NCI-H510A (cell line): ENCODE measurements at regions not wholly inside any gene's neighbourhood (a gene's known extent, or its start where the extent isn't known, plus 50 kb on each side); places are given as distances from the start of the nearest gene placed in this dataset.
"Not testable (repeated sequence)": the region's sequence is repeated elsewhere in the genome, so short reads cannot be mapped to it uniquely, and the experiment has no call there.

Experiments
- DNase-seq: peaks from one replicate; lab custom pipeline; 2025; lab: John Stamatoyannopoulos, UW

GRCh38 chr11:71638801-71639519 lies 56.3 kb upstream of the KRTAP5-11 start:
- DNase-seq, result not testable (repeated sequence)

- DNase-seq, result not testable (repeated sequence)
These were observed 56.8 kb upstream of the KRTAP5-11 start for GRCh38 chr11:71639520-71639849.

- not testable (repeated sequence) for DNase-seq
These were observed 57.2 kb upstream of the KRTAP5-11 start for GRCh38 chr11:71639916-71640315.

GRCh38 chr11:71647078-71647477 lies 64.4 kb upstream of the KRTAP5-11 start:
- DNase-seq, result not testable (repeated sequence)

DNA sequence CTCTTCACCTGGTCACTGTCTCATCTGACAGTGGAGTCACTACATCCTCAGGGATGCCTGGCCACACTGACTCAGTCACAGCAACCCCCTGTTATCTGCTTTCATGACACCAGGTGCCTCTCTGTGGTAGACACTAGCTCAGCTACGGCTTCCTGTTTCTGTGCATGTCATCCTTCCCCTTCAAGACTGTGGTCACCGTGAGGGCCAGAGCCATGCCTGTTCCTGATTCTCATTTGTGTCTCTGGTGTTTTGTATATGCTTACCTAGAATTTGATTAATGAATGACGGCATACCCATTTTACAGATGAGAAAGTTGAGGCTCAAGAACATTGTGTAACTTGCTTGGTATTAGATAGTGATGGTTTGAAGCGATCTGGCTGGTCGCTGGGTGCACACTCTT lies 70.3 kb upstream of the KRTAP5-11 start:
- not testable (repeated sequence) for DNase-seq

DNA sequence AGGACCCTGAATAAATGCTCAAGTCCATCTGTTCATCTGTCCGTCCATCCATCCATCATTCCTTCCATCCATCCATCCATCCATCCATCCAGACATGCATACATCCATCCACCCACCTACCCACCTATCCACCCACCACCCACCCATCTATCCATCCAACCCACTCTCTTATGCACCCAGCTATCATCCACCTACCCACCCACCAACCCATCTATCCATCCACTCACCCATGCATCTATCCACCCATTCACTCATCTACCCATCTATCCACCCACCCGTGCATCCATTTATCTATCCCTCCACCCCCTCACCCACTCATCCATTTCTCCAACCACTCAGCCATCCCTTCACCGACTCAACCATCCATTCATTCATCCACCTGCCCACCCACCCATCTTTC lies 71.7 kb upstream of the KRTAP5-11 start:
- not testable (repeated sequence) for DNase-seq

DNA sequence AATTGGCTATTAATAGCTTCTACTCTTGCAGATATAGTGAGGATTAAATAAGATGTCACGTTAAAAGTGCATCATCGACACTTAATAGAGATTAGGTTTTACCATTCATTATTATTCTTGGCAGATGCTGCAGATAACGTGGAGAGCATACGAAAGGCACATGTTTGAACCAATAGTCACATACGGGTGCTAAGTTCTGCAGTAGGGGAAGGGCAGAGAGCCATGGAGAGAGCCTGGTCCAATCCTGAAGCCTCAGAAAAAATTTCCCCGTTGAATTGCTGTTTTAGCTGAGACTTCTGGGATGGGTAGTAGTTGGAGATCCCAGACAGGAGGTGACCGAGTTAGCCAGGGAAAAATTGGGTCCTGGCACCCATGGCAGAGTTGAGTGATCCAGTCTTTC lies 72.4 kb upstream of the KRTAP5-11 start:
- not testable (repeated sequence) for DNase-seq

- not testable (repeated sequence) for DNase-seq
These were observed 73.8 kb upstream of the KRTAP5-11 start for GRCh38 chr11:71656513-71656912.

GRCh38 chr11:71664941-71665340 lies 82.3 kb upstream of the KRTAP5-11 start:
- not testable (repeated sequence) for DNase-seq

GRCh38 chr11:71698110-71698509 lies 115.4 kb upstream of the KRTAP5-11 start:
- DNase-seq, result not testable (repeated sequence)

- not testable (repeated sequence) for DNase-seq
These were observed 116.3 kb upstream of the KRTAP5-11 start for GRCh38 chr11:71698961-71699360.

GRCh38 chr11:71701435-71702291 lies 119.0 kb upstream of the KRTAP5-11 start:
- DNase-seq, result not testable (repeated sequence)

DNA sequence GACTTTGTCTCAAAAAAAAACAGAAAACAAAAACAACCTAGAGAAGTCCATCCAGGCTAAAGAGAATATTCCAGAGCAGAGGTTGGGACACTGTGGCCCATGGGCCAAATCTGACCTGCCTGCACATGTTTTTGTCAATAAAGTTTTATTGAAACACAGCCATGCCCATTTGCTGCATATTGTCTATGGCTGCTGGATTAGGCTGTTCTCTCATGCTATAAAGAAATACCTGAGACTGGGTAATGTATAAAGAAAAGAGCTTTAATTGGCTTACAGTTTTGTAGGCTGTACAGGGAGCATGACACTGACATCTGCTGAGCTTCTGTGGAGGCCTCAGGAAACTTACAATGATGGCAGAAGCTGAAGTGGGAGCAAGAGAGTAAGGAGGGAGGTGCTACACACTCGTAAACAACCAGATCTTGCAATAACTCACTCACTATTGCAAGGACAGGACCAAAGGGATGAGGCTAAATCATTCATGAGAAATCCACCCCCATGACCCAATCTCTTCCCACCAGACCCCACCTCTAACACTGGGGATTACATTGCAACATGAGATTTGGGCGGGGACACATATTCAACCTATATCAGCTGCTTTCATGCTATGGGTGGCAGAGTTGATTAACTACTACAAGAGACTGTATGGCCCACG lies 122.5 kb upstream of the KRTAP5-11 start:
- not testable (repeated sequence) for DNase-seq

- DNase-seq, result not testable (repeated sequence)
These were observed 123.2 kb upstream of the KRTAP5-11 start for GRCh38 chr11:71705738-71706432.

DNA sequence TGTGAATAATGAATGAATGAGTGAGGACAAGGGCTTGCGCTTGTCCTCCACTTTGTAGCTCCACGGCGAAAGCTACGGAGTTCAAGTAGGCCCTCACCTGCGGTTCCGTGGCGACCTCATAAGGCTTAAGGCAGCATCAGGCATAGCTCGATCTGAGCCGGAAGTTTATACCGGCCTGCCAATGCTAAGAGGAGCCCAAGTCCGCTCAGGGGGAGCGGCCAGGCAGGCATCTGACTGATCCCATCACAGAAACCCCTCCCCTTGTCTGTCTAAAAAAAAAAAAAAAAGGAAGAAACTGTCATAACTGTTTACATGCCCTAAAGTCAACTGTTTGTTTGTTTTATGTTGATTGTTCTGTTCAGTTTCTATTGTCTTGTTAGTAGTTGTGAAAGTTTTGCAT lies 124.4 kb upstream of the KRTAP5-11 start:
- not testable (repeated sequence) for DNase-seq

- not testable (repeated sequence) for DNase-seq
These were observed 123.5 kb upstream of the DEFB108B start for GRCh38 chr11:71709541-71709940.

DNA sequence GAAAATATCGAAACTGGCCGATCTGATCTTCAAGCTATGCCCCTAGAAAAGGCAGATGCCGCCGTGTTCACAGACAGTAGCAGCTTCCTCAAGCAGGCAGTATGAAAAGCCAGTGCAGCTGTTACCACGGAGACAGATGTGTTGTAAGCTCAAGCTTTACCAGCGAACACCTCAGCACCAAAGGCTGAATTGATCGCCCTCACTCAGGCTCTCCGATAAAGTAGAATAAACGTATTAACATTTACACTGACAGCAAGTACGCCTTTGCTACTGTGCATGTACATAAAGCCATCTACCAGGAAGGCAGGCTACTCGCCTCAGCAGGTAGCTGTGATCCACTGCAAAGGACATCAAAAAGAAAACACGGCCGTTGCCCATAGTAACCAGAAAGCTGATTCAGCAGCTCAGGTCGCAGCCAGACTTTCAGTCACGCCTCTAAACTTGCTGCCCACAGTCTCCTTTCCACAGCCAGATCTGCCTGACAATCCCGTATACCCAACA lies 122.8 kb upstream of the DEFB108B start:
- not testable (repeated sequence) for DNase-seq

GRCh38 chr11:71710701-71711385 lies 122.2 kb upstream of the DEFB108B start:
- not testable (repeated sequence) for DNase-seq

DNA sequence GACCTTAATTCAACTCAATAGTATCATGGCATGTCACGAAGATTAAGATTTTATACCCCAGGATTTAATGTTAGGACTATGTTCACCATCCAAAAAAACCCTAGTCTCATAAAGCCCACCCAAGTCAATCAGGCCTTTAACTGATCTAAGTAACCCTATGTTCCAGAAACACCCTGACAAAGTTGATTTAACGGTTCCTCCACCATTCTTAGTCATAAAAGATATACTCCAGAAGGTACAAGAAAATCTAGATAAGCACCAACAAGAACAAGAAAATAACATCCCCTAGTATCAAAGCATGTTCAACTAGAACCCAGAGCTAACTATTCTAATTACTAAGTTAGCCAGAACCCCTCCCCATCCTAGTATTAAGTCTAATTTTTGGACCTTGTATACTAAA lies 120.7 kb upstream of the DEFB108B start:
- not testable (repeated sequence) for DNase-seq

GRCh38 chr11:71712846-71713245 lies 120.2 kb upstream of the DEFB108B start:
- DNase-seq, result not testable (repeated sequence)

DNA sequence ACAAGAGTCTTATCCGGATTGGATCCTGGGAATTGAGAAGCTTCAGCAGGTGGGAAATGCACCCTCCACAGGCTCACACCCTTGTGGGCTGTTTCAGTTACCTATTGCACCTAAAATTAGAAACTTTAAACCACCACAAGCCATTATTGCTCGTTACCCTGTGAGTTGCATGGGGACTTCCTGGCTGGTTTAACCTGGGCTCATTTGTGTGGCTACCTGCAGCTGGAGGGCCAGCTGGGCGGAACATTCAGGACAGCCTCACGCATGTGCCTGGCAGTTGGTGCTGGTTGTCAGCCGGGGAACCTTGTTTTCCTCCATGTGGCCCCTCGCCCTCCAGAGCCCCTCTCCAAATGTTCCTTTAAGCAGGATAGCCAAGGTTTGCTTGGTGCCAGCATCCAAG lies 118.5 kb upstream of the DEFB108B start:
- DNase-seq, result not testable (repeated sequence)
